Parathyroid adenoma (tissue), 2 donors: ENCODE measurements at regions not wholly inside any gene's neighbourhood (a gene's known extent, or its start where the extent isn't known, plus 50 kb on each side); places are given as distances from the start of the nearest gene placed in this dataset.
A peak's percentile ranks its signal among the peaks of the same experiment; 100 is the strongest.

Source experiments
- H2AFZ ChIP-seq: fragments of 300-600 bp; sonication (generic); one replicate; pipeline ENCODE4 v1.7.0; 2017; ENCODE audit warnings: antibody characterized with exemption, mild to moderate bottlenecking
- H3K27ac ChIP-seq: fragments of 300-600 bp; sonication (generic); one replicate; pipeline ENCODE4 v1.7.0; 2017
- H3K27me3 ChIP-seq: fragments of 300-600 bp; sonication (generic); one replicate; pipeline ENCODE4 v1.7.0; 2017; ENCODE audit warnings: low read length; ENCODE audit not compliant: control insufficient read depth, insufficient read depth
- H3K36me3 ChIP-seq: fragments of 300-600 bp; sonication (generic); one replicate; pipeline ENCODE4 v1.7.0; 2017; ENCODE audit warnings: low read length; ENCODE audit not compliant: control insufficient read depth, insufficient read depth
- H3K4me1 ChIP-seq: fragments of 300-600 bp; sonication (generic); one replicate; pipeline ENCODE4 v1.7.0; 2017; ENCODE audit warnings: control low read depth
- H3K4me2 ChIP-seq: fragments of 300-600 bp; sonication (generic); one replicate; pipeline ENCODE4 v1.7.0; 2017; ENCODE audit warnings: low read length
- H3K4me3 ChIP-seq: fragments of 300-600 bp; sonication (generic); one replicate; pipeline ENCODE4 v1.7.0; 2017; ENCODE audit warnings: low read depth, low read length
- H3K79me2 ChIP-seq: fragments of 300-600 bp; sonication (generic); one replicate; pipeline ENCODE4 v1.7.0; 2017; ENCODE audit warnings: control low read depth
- H3K9ac ChIP-seq: fragments of 300-600 bp; sonication (generic); one replicate; pipeline ENCODE4 v1.7.0; 2017; ENCODE audit warnings: mild to moderate bottlenecking
- H3K9me3 ChIP-seq: fragments of 300-600 bp; sonication (generic); one replicate; pipeline ENCODE4 v1.7.0; 2017; ENCODE audit warnings: low read length; ENCODE audit not compliant: control insufficient read depth
- TF ChIP-seq, protein P1 (sequence below): fragments of 300-600 bp; sonication (generic); IDR thresholded peaks from one replicate; pipeline ENCODE4 v1.7.0; 2017; ENCODE audit warnings: antibody characterized with exemption, mild to moderate bottlenecking
- donor health status: primary hyperparathyroidism.

DNA sequence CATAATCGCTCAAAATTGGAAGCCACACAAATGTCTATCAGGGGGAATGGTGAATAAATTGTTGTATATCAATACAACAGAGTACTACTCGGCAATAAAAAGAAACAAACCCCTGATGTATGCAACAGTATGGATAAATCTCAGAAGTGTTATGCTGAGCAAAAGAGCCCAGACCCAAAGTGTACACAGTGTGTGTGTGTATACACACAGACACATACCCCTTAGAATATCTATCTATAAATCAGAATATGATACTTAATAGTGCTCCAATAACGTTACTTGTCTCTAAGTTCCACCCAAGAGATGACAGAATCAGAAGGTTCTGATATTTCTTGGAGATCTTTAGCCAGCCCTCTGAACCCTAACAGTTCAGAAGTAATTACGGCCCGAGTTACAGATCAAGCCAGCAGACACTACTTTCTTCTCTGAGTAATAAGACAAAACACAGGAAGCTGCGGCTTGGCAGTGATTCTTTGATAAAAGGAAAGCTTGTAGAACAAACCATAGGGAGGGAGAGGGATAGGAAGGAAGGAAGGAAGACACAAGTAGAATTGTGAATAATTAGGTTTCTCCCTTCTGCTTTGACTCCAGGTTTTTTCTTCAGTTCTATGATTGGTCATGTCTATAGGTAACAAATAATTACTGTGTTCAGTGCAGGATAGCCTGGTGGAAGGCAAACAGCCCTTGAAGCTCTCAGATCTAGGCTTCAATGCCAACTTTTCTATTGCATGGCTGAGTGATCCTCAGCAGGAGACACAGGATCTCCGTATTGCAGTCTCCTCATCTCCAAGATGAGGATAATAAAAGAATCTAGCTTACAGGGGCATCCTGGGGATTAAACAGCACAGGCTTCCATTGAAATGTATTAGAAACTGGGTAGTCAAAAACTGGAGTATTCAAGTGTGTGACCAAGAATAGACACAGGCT lies 75.6 kb upstream of the TEAD1 start:
- no peak overlapping the region for H3K27ac ChIP-seq
- H3K4me2 ChIP-seq, result no peak overlapping the region
- H3K9me3 ChIP-seq, result no peaks in the 10 kb centered on the region
- no peaks in the 10 kb centered on the region for H3K27me3 ChIP-seq
- no peaks in the 10 kb centered on the region for H3K79me2 ChIP-seq
- H3K36me3 ChIP-seq, result no peaks in the 10 kb centered on the region
- peak overlapping the region; percentile 42 for H2AFZ ChIP-seq
- no peak overlapping the region for H3K4me3 ChIP-seq
- no peak overlapping the region for H3K9ac ChIP-seq
- TF ChIP-seq, protein P1, sequence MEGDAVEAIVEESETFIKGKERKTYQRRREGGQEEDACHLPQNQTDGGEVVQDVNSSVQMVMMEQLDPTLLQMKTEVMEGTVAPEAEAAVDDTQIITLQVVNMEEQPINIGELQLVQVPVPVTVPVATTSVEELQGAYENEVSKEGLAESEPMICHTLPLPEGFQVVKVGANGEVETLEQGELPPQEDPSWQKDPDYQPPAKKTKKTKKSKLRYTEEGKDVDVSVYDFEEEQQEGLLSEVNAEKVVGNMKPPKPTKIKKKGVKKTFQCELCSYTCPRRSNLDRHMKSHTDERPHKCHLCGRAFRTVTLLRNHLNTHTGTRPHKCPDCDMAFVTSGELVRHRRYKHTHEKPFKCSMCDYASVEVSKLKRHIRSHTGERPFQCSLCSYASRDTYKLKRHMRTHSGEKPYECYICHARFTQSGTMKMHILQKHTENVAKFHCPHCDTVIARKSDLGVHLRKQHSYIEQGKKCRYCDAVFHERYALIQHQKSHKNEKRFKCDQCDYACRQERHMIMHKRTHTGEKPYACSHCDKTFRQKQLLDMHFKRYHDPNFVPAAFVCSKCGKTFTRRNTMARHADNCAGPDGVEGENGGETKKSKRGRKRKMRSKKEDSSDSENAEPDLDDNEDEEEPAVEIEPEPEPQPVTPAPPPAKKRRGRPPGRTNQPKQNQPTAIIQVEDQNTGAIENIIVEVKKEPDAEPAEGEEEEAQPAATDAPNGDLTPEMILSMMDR, result no peak
- H3K4me1 ChIP-seq, result no peaks in the 10 kb centered on the region

DNA sequence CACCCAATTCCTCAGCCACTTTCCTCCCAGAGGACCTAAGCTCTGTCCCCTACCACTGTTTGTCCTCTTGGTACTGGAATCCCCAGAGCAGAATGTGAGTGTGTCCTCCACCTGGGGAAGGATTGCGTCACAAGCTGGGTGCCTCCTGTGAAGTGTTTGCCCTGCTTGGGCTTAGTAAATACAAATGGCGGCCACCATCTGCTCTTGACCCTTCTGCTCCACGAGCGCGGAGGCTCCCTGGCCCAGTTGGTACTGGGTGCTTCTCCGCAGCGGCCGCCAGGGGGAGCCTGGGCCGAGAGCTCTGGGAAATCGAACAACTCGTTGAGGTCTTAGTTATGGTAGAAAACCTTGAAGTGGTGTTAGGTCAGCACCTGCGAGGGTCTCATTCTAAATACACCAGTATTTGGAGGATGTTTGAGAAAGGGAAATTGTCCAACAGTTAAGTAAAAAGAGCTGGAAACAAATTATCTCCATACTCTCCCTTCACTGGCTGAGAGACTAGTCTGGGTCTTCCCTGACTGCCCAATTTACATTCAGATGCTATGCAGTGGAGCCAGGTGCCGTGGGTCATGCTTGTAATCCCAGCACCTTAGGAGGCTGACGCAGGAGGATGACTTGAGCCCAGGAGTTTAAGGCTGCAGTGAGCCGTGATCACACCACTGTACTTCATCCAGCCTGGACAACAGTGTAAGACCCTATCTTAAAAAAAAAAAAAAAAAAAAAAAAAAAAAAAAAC lies 74.6 kb upstream of the TEAD1 start:
- Histone ChIP-seq H3K36me3 (no peaks in the 10 kb centered on the region), H2AFZ (peak overlapping the region; percentile 42), H3K4me1 (no peaks in the 10 kb centered on the region), H3K79me2 (no peaks in the 10 kb centered on the region), H3K4me2 (no peak overlapping the region), H3K27ac (no peak overlapping the region), H3K27me3 (no peaks in the 10 kb centered on the region), H3K4me3 (no peak overlapping the region), H3K9me3 (no peaks in the 10 kb centered on the region), H3K9ac (no peak overlapping the region)
- TF ChIP-seq, protein P1, result peak; percentile 81

DNA sequence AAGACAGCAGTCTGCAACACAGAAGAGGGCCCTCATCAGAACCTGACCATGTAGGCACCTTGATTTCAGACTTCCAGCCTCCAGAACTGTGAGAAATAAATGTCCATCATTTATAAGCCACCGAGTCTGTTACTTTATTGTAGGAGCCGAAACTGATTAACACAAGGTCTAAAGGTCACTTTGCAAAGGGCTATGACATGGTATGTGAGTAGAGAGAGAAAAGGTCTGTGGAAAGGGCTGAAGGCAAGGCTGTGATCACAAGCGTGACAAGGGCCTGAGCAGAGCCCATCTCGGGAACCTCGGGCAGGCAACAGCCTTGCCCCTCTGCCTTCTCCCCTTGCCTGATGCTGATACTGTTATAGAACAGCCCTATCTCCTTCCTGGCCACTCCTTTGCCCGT lies 73.4 kb upstream of the TEAD1 start:
- H3K9ac ChIP-seq, result no peak overlapping the region
- H3K27ac ChIP-seq, result no peak overlapping the region
- H3K9me3 ChIP-seq, result no peaks in the 10 kb centered on the region
- TF ChIP-seq, protein P1, result no peak
- no peaks in the 10 kb centered on the region for H3K27me3 ChIP-seq
- no peak overlapping the region for H2AFZ ChIP-seq
- no peak overlapping the region for H3K4me2 ChIP-seq
- H3K36me3 ChIP-seq, result no peaks in the 10 kb centered on the region
- no peak overlapping the region for H3K4me3 ChIP-seq
- no peaks in the 10 kb centered on the region for H3K79me2 ChIP-seq
- H3K4me1 ChIP-seq, result no peaks in the 10 kb centered on the region

DNA sequence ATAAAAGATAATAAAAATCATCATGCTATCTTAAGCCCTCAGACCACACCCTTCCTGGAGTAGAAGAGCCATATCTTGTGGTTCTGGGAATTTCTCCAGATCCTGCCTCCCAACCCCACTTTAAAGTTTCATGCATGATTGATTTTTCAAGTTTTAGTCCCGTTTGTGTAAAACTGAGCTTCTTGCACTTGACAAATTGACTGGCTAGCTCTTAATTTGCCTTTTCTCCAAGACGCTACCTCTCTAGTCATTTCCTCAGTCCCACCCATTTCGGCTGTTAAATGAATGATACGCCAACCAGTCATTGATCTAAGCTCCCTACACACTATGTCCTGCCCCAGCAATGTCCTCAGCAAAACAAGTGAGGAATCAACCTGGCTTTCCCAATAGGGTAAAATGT lies 71.8 kb upstream of the TEAD1 start:
- TF ChIP-seq, protein P1, result no peak
- H3K4me3 ChIP-seq, result no peak overlapping the region
- H3K9ac ChIP-seq, result no peak overlapping the region
- H3K36me3 ChIP-seq, result no peaks in the 10 kb centered on the region
- no peak overlapping the region for H3K27ac ChIP-seq
- H3K9me3 ChIP-seq, result no peaks in the 10 kb centered on the region
- no peaks in the 10 kb centered on the region for H3K4me1 ChIP-seq
- no peak overlapping the region for H3K4me2 ChIP-seq
- no peaks in the 10 kb centered on the region for H3K27me3 ChIP-seq
- H3K79me2 ChIP-seq, result no peaks in the 10 kb centered on the region
- no peak overlapping the region for H2AFZ ChIP-seq
